SU-DHL-6 (cell line): ENCODE measurements at regions not wholly inside any gene's neighbourhood (a gene's known extent, or its start where the extent isn't known, plus 50 kb on each side); places are given as distances from the start of the nearest gene placed in this dataset.

Source experiments
- H2AFZ ChIP-seq: fragments of 200-600 bp; sonication (generic); 2 replicates; pipeline ENCODE4 v1.6.1; 2014; ENCODE audit warnings: low read depth, mild to moderate bottlenecking, moderate library complexity, mixed read lengths, antibody characterized with exemption, low read length; ENCODE audit not compliant: severe bottlenecking
- H3F3A ChIP-seq: fragments of 200-600 bp; shearing (Covaris generic); 2 replicates; pipeline ENCODE4 v1.6.0; 2016; ENCODE audit warnings: antibody characterized with exemption, mild to moderate bottlenecking; ENCODE audit not compliant: insufficient read depth
- H3K27ac ChIP-seq: fragments of 200-600 bp; sonication (generic); 2 replicates; pipeline ENCODE4 v1.5.1; 2016; ENCODE audit warnings: low read depth, mild to moderate bottlenecking, low read length, moderate library complexity, mixed read lengths
- H3K27me3 ChIP-seq: fragments of 200-600 bp; sonication (generic), shearing (Covaris generic); 2 replicates; pipeline ENCODE4 v1.6.0; 2014; ENCODE audit warnings: mild to moderate bottlenecking, low read length
- H3K36me3 ChIP-seq: fragments of 200-600 bp; sonication (generic); 2 replicates; pipeline ENCODE4 v1.6.1; 2014; ENCODE audit warnings: mild to moderate bottlenecking, low read length, mixed read lengths
- H3K4me2 ChIP-seq: fragments of 300-600, 200-600 bp; shearing (Covaris generic), sonication (generic); 2 replicates; pipeline ENCODE4 v1.6.0; 2014; ENCODE audit warnings: low read length, low read depth, mild to moderate bottlenecking; ENCODE audit not compliant: poor library complexity, severe bottlenecking
- H3K4me3 ChIP-seq: fragments of 200-600 bp; sonication (generic); 2 replicates; pipeline ENCODE4 v1.5.1; 2014; ENCODE audit warnings: antibody characterized with exemption, low read length, mild to moderate bottlenecking, mixed read lengths; ENCODE audit not compliant: insufficient read depth, poor library complexity, severe bottlenecking
- H3K79me2 ChIP-seq: fragments of 200-600 bp; sonication (generic); 2 replicates; pipeline ENCODE4 v1.6.1; 2014; ENCODE audit warnings: mild to moderate bottlenecking, low read length, moderate library complexity; ENCODE audit not compliant: insufficient read depth
- H3K9ac ChIP-seq: fragments of 200-600 bp; sonication (generic); 2 replicates; pipeline ENCODE4 v1.7.0; 2014; ENCODE audit warnings: mild to moderate bottlenecking, low read length
- H3K9me2 ChIP-seq: fragments of 200-600 bp; sonication (generic); replicated peaks from 2 replicates; pipeline ENCODE4 v1.6.1; 2014; ENCODE audit warnings: low read length; ENCODE audit not compliant: insufficient read depth
- H3K9me3 ChIP-seq: fragments of 200-600 bp; sonication (generic); 2 replicates; pipeline ENCODE4 v1.6.1; 2014; ENCODE audit warnings: low read length, mixed read lengths; ENCODE audit not compliant: insufficient read depth
- H4K20me1 ChIP-seq: fragments of 200-600 bp; sonication (generic); 2 replicates; pipeline ENCODE4 v1.6.1; 2014; ENCODE audit warnings: low read depth, mild to moderate bottlenecking, antibody characterized with exemption, low read length, moderate library complexity, mixed read lengths
- EZH2phosphoT487 ChIP-seq: fragments of 200-600 bp; sonication (generic), shearing (Covaris generic); conservative IDR thresholded peaks from 2 replicates; pipeline ENCODE4 v1.6.1; 2018; ENCODE audit warnings: mild to moderate bottlenecking, antibody characterized with exemption, low read length, moderate library complexity, mixed read lengths
- TF ChIP-seq, protein P1 (sequence below): fragments of 200-600 bp; sonication (generic); IDR thresholded peaks from one replicate; pipeline ENCODE4 v1.5.1; 2017; ENCODE audit warnings: antibody characterized with exemption, mild to moderate bottlenecking, low read length, moderate library complexity; ENCODE audit not compliant: insufficient read depth, poor library complexity, severe bottlenecking

DNA sequence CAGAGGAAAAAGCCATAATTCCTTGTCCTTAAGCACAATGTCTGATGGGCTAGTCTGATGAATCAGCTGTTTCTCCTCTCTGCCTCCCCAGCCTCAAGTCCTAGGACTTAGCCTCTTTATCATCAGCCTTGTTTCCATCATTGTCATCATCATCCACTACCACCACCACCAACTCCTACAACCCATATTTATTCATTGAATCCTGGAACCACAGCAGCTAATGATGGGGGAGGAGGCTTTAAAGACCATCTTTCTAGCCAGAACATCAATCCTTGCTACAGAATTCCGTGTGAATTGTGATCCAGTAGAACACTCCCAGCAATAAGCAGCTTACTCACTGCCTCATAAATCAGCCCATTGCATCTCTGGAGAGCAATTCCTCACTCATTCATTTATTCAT is 97.6 kb upstream of the TMEM132E start:
- H3K9me3 ChIP-seq = no peaks in the 10 kb centered on the region
- H3K36me3 ChIP-seq = no peaks in the 10 kb centered on the region
- H3K4me2 ChIP-seq = no peak overlapping the region
- no peak overlapping the region for H2AFZ ChIP-seq
- no peak overlapping the region for H3K4me3 ChIP-seq
- TF ChIP-seq EZH2phosphoT487 = no peak
- TF ChIP-seq, protein P1, sequence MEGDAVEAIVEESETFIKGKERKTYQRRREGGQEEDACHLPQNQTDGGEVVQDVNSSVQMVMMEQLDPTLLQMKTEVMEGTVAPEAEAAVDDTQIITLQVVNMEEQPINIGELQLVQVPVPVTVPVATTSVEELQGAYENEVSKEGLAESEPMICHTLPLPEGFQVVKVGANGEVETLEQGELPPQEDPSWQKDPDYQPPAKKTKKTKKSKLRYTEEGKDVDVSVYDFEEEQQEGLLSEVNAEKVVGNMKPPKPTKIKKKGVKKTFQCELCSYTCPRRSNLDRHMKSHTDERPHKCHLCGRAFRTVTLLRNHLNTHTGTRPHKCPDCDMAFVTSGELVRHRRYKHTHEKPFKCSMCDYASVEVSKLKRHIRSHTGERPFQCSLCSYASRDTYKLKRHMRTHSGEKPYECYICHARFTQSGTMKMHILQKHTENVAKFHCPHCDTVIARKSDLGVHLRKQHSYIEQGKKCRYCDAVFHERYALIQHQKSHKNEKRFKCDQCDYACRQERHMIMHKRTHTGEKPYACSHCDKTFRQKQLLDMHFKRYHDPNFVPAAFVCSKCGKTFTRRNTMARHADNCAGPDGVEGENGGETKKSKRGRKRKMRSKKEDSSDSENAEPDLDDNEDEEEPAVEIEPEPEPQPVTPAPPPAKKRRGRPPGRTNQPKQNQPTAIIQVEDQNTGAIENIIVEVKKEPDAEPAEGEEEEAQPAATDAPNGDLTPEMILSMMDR = no peak
- no peaks in the 10 kb centered on the region for H3K79me2 ChIP-seq
- no peaks in the 10 kb centered on the region for H3K27me3 ChIP-seq
- H3K27ac ChIP-seq = no peak overlapping the region
- H3K9me2 ChIP-seq = no peaks in the 10 kb centered on the region
- no peak overlapping the region for H3K9ac ChIP-seq
- H3F3A ChIP-seq = no peaks in the 10 kb centered on the region
- H4K20me1 ChIP-seq = no peaks in the 10 kb centered on the region

DNA sequence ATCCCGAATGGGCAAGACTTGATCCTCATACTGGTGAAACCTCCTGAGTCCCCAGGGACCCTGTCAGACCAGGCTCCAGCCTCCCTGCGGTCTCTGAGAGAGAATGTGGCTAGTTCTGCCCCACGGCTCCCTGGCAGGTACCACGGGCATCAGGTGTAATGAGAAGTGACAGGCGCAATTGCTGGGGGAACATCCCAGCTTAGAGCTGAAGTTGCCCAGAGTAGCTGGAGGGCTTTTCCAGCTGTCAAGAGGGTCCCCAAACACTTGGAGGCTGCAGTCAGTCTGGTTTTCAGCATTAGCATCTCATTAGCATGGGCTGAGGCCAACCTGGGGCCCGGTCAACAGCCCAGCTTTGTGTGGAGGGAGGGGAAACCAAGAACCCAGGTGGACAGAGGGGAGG is 100.0 kb upstream of the TMEM132E start:
- no peak overlapping the region for H2AFZ ChIP-seq
- H3K27ac ChIP-seq = no peak overlapping the region
- no peaks in the 10 kb centered on the region for H3K27me3 ChIP-seq
- H3K36me3 ChIP-seq = no peaks in the 10 kb centered on the region
- no peaks in the 10 kb centered on the region for H3F3A ChIP-seq
- no peak overlapping the region for H3K9ac ChIP-seq
- H3K4me3 ChIP-seq = no peak overlapping the region
- TF ChIP-seq, protein P1 = no peak
- TF ChIP-seq EZH2phosphoT487 = no peak
- H3K4me2 ChIP-seq = no peak overlapping the region
- no peaks in the 10 kb centered on the region for H3K9me2 ChIP-seq
- no peaks in the 10 kb centered on the region for H3K9me3 ChIP-seq
- no peaks in the 10 kb centered on the region for H3K79me2 ChIP-seq
- no peaks in the 10 kb centered on the region for H4K20me1 ChIP-seq

DNA sequence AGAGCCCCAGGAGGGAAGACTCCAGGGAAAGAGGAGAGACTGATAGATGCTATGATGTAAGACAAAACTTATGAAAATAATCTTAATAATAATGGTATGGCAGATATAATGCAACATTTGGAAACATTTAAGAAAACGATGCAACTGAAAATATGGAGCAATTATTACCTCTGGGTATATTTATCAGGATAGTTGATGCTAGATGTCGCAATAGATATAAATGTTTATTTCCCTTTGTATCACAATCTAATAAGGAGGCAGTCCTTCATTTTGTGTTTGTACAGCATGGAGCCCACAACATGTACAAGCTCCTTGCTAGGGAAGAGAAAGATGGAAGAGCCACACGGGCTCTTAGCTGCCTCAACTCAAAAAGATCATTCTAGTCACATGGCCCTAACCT is 101.1 kb upstream of the TMEM132E start:
- Histone ChIP-seq H3F3A (no peaks in the 10 kb centered on the region), H3K27me3 (no peaks in the 10 kb centered on the region), H3K27ac (no peak overlapping the region), H2AFZ (no peak overlapping the region), H3K9ac (no peak overlapping the region), H3K9me3 (no peaks in the 10 kb centered on the region), H3K4me3 (no peak overlapping the region), H3K36me3 (no peaks in the 10 kb centered on the region), H3K9me2 (no peaks in the 10 kb centered on the region), H3K4me2 (no peak overlapping the region), H3K79me2 (no peaks in the 10 kb centered on the region), H4K20me1 (no peaks in the 10 kb centered on the region)
- TF ChIP-seq, protein P1 = no peak
- no peak for TF ChIP-seq EZH2phosphoT487

DNA sequence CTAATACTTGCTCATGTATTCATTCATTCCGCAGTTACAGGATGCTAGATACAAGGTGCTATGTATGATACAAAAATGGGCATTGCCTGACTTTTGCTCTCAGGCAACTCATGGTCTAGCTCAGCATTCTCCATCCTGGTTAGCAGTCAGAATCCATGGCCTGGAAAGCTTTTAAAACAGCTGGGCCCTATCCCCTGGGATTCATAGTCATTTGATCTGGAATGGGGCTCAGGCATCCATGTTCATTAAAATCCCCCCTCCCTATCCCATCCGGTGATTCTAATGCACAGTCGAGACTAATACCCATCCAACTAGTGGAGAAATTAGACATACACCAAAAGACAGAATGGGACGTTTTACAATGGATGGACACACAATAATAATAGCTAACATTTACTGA is 104.1 kb upstream of the TMEM132E start:
- no peak overlapping the region for H3K4me2 ChIP-seq
- no peak overlapping the region for H3K4me3 ChIP-seq
- H3K36me3 ChIP-seq = no peaks in the 10 kb centered on the region
- no peak overlapping the region for H2AFZ ChIP-seq
- no peak overlapping the region for H3K27ac ChIP-seq
- H3K9me2 ChIP-seq = no peaks in the 10 kb centered on the region
- no peaks in the 10 kb centered on the region for H4K20me1 ChIP-seq
- no peaks in the 10 kb centered on the region for H3K79me2 ChIP-seq
- no peak overlapping the region for H3K9ac ChIP-seq
- H3F3A ChIP-seq = no peaks in the 10 kb centered on the region
- no peak for TF ChIP-seq EZH2phosphoT487
- TF ChIP-seq, protein P1 = no peak
- no peaks in the 10 kb centered on the region for H3K9me3 ChIP-seq
- H3K27me3 ChIP-seq = no peaks in the 10 kb centered on the region
